Neural cell (in vitro differentiated cells): ENCODE measurements at regions not wholly inside any gene's neighbourhood (a gene's known extent, or its start where the extent isn't known, plus 50 kb on each side); places are given as distances from the start of the nearest gene placed in this dataset.

Experiments used
- H2AFZ ChIP-seq: fragments of 200-600, 300-800 bp; sonication (generic), shearing (Covaris generic); 2 replicates; pipeline ENCODE4 v1.6.0; 2014; ENCODE audit warnings: low read depth, mild to moderate bottlenecking, antibody characterized with exemption, low read length, moderate library complexity
- H3F3A ChIP-seq: fragments of 200-600 bp; shearing (Covaris generic); 2 replicates; pipeline ENCODE4 v1.6.1; 2016; ENCODE audit warnings: mild to moderate bottlenecking, moderate library complexity, mixed read lengths, antibody characterized with exemption, low read length; ENCODE audit not compliant: insufficient read depth, poor library complexity, severe bottlenecking
- H3K27ac ChIP-seq: fragments of 200-600, 300-800 bp; sonication (generic), shearing (Covaris generic); 2 replicates; pipeline ENCODE4 v1.5.1; 2014; ENCODE audit warnings: mild to moderate bottlenecking, low read length, moderate library complexity
- H3K27me3 ChIP-seq: fragments of 300-800, 200-600 bp; sonication (generic), shearing (Covaris generic); 2 replicates; pipeline ENCODE4 v1.6.0; 2014; ENCODE audit warnings: mild to moderate bottlenecking, low read depth, low read length, moderate library complexity; ENCODE audit not compliant: insufficient read depth
- H3K36me3 ChIP-seq: fragments of 300-800, 200-600 bp; sonication (generic), shearing (Covaris generic); 2 replicates; pipeline ENCODE4 v1.5.1; 2014; ENCODE audit warnings: mild to moderate bottlenecking, antibody characterized with exemption, low read length, moderate library complexity; ENCODE audit not compliant: insufficient read depth
- H3K4me2 ChIP-seq: fragments of 300-800, 200-600 bp; sonication (generic), shearing (Covaris generic); 2 replicates; pipeline ENCODE4 v1.6.0; 2014; ENCODE audit warnings: mild to moderate bottlenecking, low read length
- H3K4me3 ChIP-seq: fragments of 300-800, 200-600 bp; sonication (generic), shearing (Covaris generic); 2 replicates; pipeline ENCODE4 v1.5.1; 2014; ENCODE audit warnings: mild to moderate bottlenecking, low read length, moderate library complexity
- H3K79me2 ChIP-seq: fragments of 200-600 bp; shearing (Covaris generic); replicated peaks from 2 replicates; pipeline ENCODE4 v1.6.0; 2014; ENCODE audit warnings: mild to moderate bottlenecking, low read length, moderate library complexity; ENCODE audit not compliant: insufficient read depth
- H3K9ac ChIP-seq: fragments of 300-800, 200-600 bp; sonication (generic), shearing (Covaris generic); 2 replicates; pipeline ENCODE4 v1.6.1; 2016; ENCODE audit warnings: mild to moderate bottlenecking, low read length, mixed read lengths
- H3K9me2 ChIP-seq: fragments of 200-600 bp; shearing (Covaris generic); 2 replicates; pipeline ENCODE4 v1.6.1; 2016; ENCODE audit warnings: mild to moderate bottlenecking, low read length, mixed read lengths; ENCODE audit not compliant: insufficient read depth
- H3K9me3 ChIP-seq: fragments of 200-600, 300-800 bp; sonication (generic), shearing (Covaris generic); 2 replicates; pipeline ENCODE4 v1.6.1; 2016; ENCODE audit warnings: mild to moderate bottlenecking, mixed run types, low read length, moderate library complexity, mixed read lengths
- H4K20me1 ChIP-seq: fragments of 200-600 bp; shearing (Covaris generic); 2 replicates; pipeline ENCODE4 v1.6.1; 2016; ENCODE audit warnings: mild to moderate bottlenecking, mixed run types; ENCODE audit not compliant: insufficient read depth
- CTCF ChIP-seq: fragments of 450-650 bp; IDR thresholded peaks from 2 replicates; pipeline ENCODE4 v1.5.1; 2014; ENCODE audit warnings: antibody characterized with exemption, mild to moderate bottlenecking, moderate library complexity; ENCODE audit not compliant: poor library complexity, severe bottlenecking
- EP300 ChIP-seq: fragments of 450-650 bp; conservative IDR thresholded peaks from 2 replicates; pipeline ENCODE4 v1.6.1; 2014; ENCODE audit warnings: antibody characterized with exemption, mild to moderate bottlenecking, moderate library complexity; ENCODE audit not compliant: poor library complexity, severe bottlenecking
- EZH2 ChIP-seq: fragments of 200-600, 300-800 bp; shearing (Covaris generic), sonication (generic); IDR thresholded peaks from 2 replicates; pipeline ENCODE4 v1.6.1; 2014; ENCODE audit warnings: antibody characterized with exemption, low read length, borderline replicate concordance, mild to moderate bottlenecking; ENCODE audit not compliant: insufficient read depth, poor library complexity, severe bottlenecking
- MXI1 ChIP-seq: fragments of 450-650 bp; conservative IDR thresholded peaks from 2 replicates; pipeline ENCODE4 v1.6.1; 2014; ENCODE audit warnings: antibody characterized with exemption, mild to moderate bottlenecking; ENCODE audit not compliant: poor library complexity, severe bottlenecking
- POLR2AphosphoS5 ChIP-seq: IDR thresholded peaks from 2 replicates; pipeline ENCODE4 v1.6.1; 2012
- RAD21 ChIP-seq: fragments of 450-650 bp; conservative IDR thresholded peaks from 2 replicates; pipeline ENCODE4 v1.6.1; 2014; ENCODE audit warnings: antibody characterized with exemption, mild to moderate bottlenecking, moderate library complexity
- REST ChIP-seq: IDR thresholded peaks from 2 replicates; pipeline ENCODE4 v1.6.1; 2012; ENCODE audit warnings: borderline replicate concordance
- SMC3 ChIP-seq: fragments of 450-650 bp; conservative IDR thresholded peaks from 2 replicates; pipeline ENCODE4 v1.6.1; 2014; ENCODE audit warnings: antibody characterized with exemption, mild to moderate bottlenecking, moderate library complexity; ENCODE audit not compliant: poor library complexity
- TAF1 ChIP-seq: IDR thresholded peaks from 2 replicates; pipeline ENCODE4 v1.6.1; 2012; ENCODE audit warnings: low read depth

GRCh38 chr20:48238781-48239180, 453.5 kb upstream of the SULF2 start:
- H3K9ac ChIP-seq = no peak overlapping the region
- no peak overlapping the region for H2AFZ ChIP-seq
- no peaks in the 10 kb centered on the region for H3K27me3 ChIP-seq
- no peaks in the 10 kb centered on the region for H3K36me3 ChIP-seq
- no peaks in the 10 kb centered on the region for H3K79me2 ChIP-seq
- H3F3A ChIP-seq = no peaks in the 10 kb centered on the region
- H4K20me1 ChIP-seq = no peaks in the 10 kb centered on the region
- no peak overlapping the region for H3K4me3 ChIP-seq
- no peaks in the 10 kb centered on the region for H3K9me2 ChIP-seq
- no peak for TF ChIP-seq MXI1
- TF ChIP-seq TAF1 = no peak
- TF ChIP-seq REST = no peak
- TF ChIP-seq SMC3 = no peak
- no peak for TF ChIP-seq RAD21
- TF ChIP-seq CTCF = no peak
- no peak for TF ChIP-seq EP300
- no peak for TF ChIP-seq EZH2
- no peak for TF ChIP-seq POLR2AphosphoS5
- H3K4me2 ChIP-seq = no peak overlapping the region
- H3K27ac ChIP-seq = no peak overlapping the region
- H3K9me3 ChIP-seq = no peaks in the 10 kb centered on the region

GRCh38 chr20:48238326-48238725, 453.0 kb upstream of the SULF2 start:
- Histone ChIP-seq H3K9me3 (no peaks in the 10 kb centered on the region), H3K4me3 (no peak overlapping the region), H3K79me2 (no peaks in the 10 kb centered on the region), H2AFZ (no peak overlapping the region), H3F3A (no peaks in the 10 kb centered on the region), H4K20me1 (no peaks in the 10 kb centered on the region), H3K9me2 (no peaks in the 10 kb centered on the region), H3K9ac (no peak overlapping the region), H3K36me3 (no peaks in the 10 kb centered on the region), H3K4me2 (no peak overlapping the region), H3K27me3 (no peaks in the 10 kb centered on the region), H3K27ac (no peak overlapping the region)
- TF ChIP-seq REST (no peak), TAF1 (no peak), EZH2 (no peak), MXI1 (no peak), EP300 (no peak), RAD21 (no peak), POLR2AphosphoS5 (no peak), SMC3 (no peak), CTCF (no peak)
